Endodermal cell (in vitro differentiated cells): ENCODE measurements at regions not wholly inside any gene's neighbourhood (a gene's known extent, or its start where the extent isn't known, plus 50 kb on each side); places are given as distances from the start of the nearest gene placed in this dataset.

Source experiments
- DNase-seq: peaks from one replicate; pipeline ENCODE4 v3.0.0-alpha.2; 2017
- H3K27ac ChIP-seq: 2 replicates; pipeline ENCODE4 v1.5.1; 2013; ENCODE audit warnings: mild to moderate bottlenecking, low read depth, low read length, moderate library complexity
- H3K27me3 ChIP-seq: 2 replicates; pipeline ENCODE4 v1.6.1; 2013; ENCODE audit warnings: mild to moderate bottlenecking, low read length, moderate library complexity; ENCODE audit not compliant: insufficient read depth, control insufficient read depth, poor library complexity, severe bottlenecking
- H3K36me3 ChIP-seq: 2 replicates; pipeline ENCODE4 v1.7.0; 2013; ENCODE audit warnings: mild to moderate bottlenecking, low read length, moderate library complexity; ENCODE audit not compliant: control insufficient read depth, insufficient read depth
- H3K4me1 ChIP-seq: one replicate; pipeline ENCODE4 v1.7.0; 2013; ENCODE audit warnings: low read length; ENCODE audit not compliant: control insufficient read depth, insufficient read depth
- H3K4me3 ChIP-seq: 2 replicates; pipeline ENCODE4 v1.5.1; 2013; ENCODE audit warnings: mild to moderate bottlenecking, low read length, moderate library complexity
- H3K9ac ChIP-seq: 2 replicates; pipeline ENCODE4 v1.6.1; 2013; ENCODE audit warnings: mild to moderate bottlenecking, low read length, moderate library complexity; ENCODE audit not compliant: poor library complexity, severe bottlenecking; ENCODE audit errors: extremely low read depth
- H3K9me3 ChIP-seq: 2 replicates; pipeline ENCODE4 v1.6.1; 2013; ENCODE audit warnings: mild to moderate bottlenecking, low read length, moderate library complexity; ENCODE audit not compliant: control insufficient read depth
- H3K27ac Mint-ChIP-seq: 2 replicates; pipeline ENCODE4 v1.8.0; 2020; ENCODE audit warnings: mixed read lengths
- H3K27me3 Mint-ChIP-seq: 2 replicates; pipeline ENCODE4 v1.8.0; 2021; ENCODE audit warnings: mild to moderate bottlenecking, mixed read lengths; ENCODE audit not compliant: insufficient read depth
- H3K36me3 Mint-ChIP-seq: 2 replicates; pipeline ENCODE4 v1.8.0; 2020; ENCODE audit warnings: low read depth, mixed read lengths
- H3K4me1 Mint-ChIP-seq: 2 replicates; pipeline ENCODE4 v1.8.0; 2020; ENCODE audit warnings: mixed read lengths
- H3K4me3 Mint-ChIP-seq: 2 replicates; pipeline ENCODE4 v1.8.0; 2020; ENCODE audit warnings: mild to moderate bottlenecking, moderate library complexity, mixed read lengths
- H3K9me3 Mint-ChIP-seq: 2 replicates; pipeline ENCODE4 v1.8.0; 2020; ENCODE audit warnings: mild to moderate bottlenecking, mixed read lengths
- CTCF ChIP-seq: fragments of 200-600 bp; sonication (generic); conservative IDR thresholded peaks from 2 replicates; pipeline ENCODE4 v1.5.0; 2021; ENCODE audit warnings: antibody characterized with exemption, mild to moderate bottlenecking
- WGBS, 2 experiments: methylation state at CpG; one replicate each; pipeline versions ENCODE4 v1.1.5 to v1.1.7; 2013; ENCODE audit warnings: missing lambda C conversion rate in 2 of 2, mixed read lengths in 1 of 2; ENCODE audit not compliant: insufficient coverage in 1 of 2, insufficient read length in 1 of 2; 5-methylcytosine and 5-hydroxymethylcytosine counted together

- no peaks in the 10 kb centered on the region for H3K9me3 Mint-ChIP-seq
- H3K27ac Mint-ChIP-seq: no peak overlapping the region
- no peak for TF ChIP-seq CTCF
- DNase-seq: no peak
- no peak overlapping the region for H3K27ac ChIP-seq
- no peak overlapping the region for H3K4me3 Mint-ChIP-seq
- H3K9ac ChIP-seq: no peak overlapping the region
- H3K4me3 ChIP-seq: no peak overlapping the region
- peaks cover 29% of the 10 kb centered on the region for H3K4me1 Mint-ChIP-seq
- no peaks in the 10 kb centered on the region for H3K36me3 Mint-ChIP-seq
- H3K9me3 ChIP-seq: no peaks in the 10 kb centered on the region
- WGBS, 2 experiments: 50 to 73% methylated on average over 2 of the region's 2 CpGs
- H3K27me3 ChIP-seq: peaks cover 19% of the 10 kb centered on the region
- peaks cover 20% of the 10 kb centered on the region for H3K27me3 Mint-ChIP-seq
- H3K36me3 ChIP-seq: no peaks in the 10 kb centered on the region
- H3K4me1 ChIP-seq: no peaks in the 10 kb centered on the region
Observed at GRCh38 chr4:36919721-36920120, 324.8 kb upstream of the NWD2 start.

- peaks cover 15% of the 10 kb centered on the region for H3K27me3 Mint-ChIP-seq
- H3K4me3 Mint-ChIP-seq: no peak overlapping the region
- H3K27me3 ChIP-seq: peaks cover 15% of the 10 kb centered on the region
- H3K27ac Mint-ChIP-seq: no peak overlapping the region
- no peak for TF ChIP-seq CTCF
- no peak overlapping the region for H3K27ac ChIP-seq
- no peak for DNase-seq
- H3K36me3 ChIP-seq: no peaks in the 10 kb centered on the region
- peaks cover 17% of the 10 kb centered on the region for H3K4me1 Mint-ChIP-seq
- H3K4me1 ChIP-seq: no peaks in the 10 kb centered on the region
- no peaks in the 10 kb centered on the region for H3K36me3 Mint-ChIP-seq
- no peaks in the 10 kb centered on the region for H3K9me3 Mint-ChIP-seq
- no peak overlapping the region for H3K4me3 ChIP-seq
- H3K9ac ChIP-seq: no peak overlapping the region
- no peaks in the 10 kb centered on the region for H3K9me3 ChIP-seq
Observed at GRCh38 chr4:36921476-36922216, 322.9 kb upstream of the NWD2 start.

GRCh38 chr4:36930562-36931111, 313.9 kb upstream of the NWD2 start:
- H3K27me3 Mint-ChIP-seq: peaks cover 15% of the 10 kb centered on the region

More at GRCh38 chr4:36930562-36931111, 313.9 kb upstream of the NWD2 start:
- Histone ChIP-seq H3K9ac (no peak overlapping the region), H3K27ac (no peak overlapping the region), H3K4me3 (no peak overlapping the region), H3K36me3 (no peaks in the 10 kb centered on the region), H3K4me1 (peaks cover 8% of the 10 kb centered on the region), H3K27me3 (no peaks in the 10 kb centered on the region), H3K9me3 (peaks cover 11% of the 10 kb centered on the region)
- no peak for DNase-seq
- 91 to 100% methylated on average over 1 of the region's 1 CpG for WGBS, 2 experiments
- H3K9me3 Mint-ChIP-seq: peaks cover 4% of the 10 kb centered on the region
- TF ChIP-seq CTCF: no peak
- no peak overlapping the region for H3K4me3 Mint-ChIP-seq
- no peaks in the 10 kb centered on the region for H3K36me3 Mint-ChIP-seq
- H3K27ac Mint-ChIP-seq: no peak overlapping the region
- H3K4me1 Mint-ChIP-seq: peaks cover 32% of the 10 kb centered on the region
